Hematopoietic multipotent progenitor cell treated with erythropoietin and hydrocortisone succinate and interleukin-3 and kit ligand, for 15 days (in vitro differentiated cells): ENCODE measurements at regions not wholly inside any gene's neighbourhood (a gene's known extent, or its start where the extent isn't known, plus 50 kb on each side); places are given as distances from the start of the nearest gene placed in this dataset.

Experiments
- DNase-seq: peaks from one replicate; pipeline ENCODE4 v3.0.0-alpha.2; 2015; ENCODE audit warnings: low spot score

- DNase-seq: no peak
These were observed 215.1 kb upstream of the CNR1 start for GRCh38 chr6:88381289-88381642.

- no peak for DNase-seq
These were observed 214.6 kb upstream of the CNR1 start for GRCh38 chr6:88380618-88381288.

- no peak for DNase-seq
These were observed 213.9 kb upstream of the CNR1 start for GRCh38 chr6:88380083-88380482.

GRCh38 chr6:88378639-88379038 is 212.5 kb upstream of the CNR1 start:
- no peak for DNase-seq

- no peak for DNase-seq
These were observed 211.9 kb upstream of the CNR1 start for GRCh38 chr6:88377976-88378568.

DNA sequence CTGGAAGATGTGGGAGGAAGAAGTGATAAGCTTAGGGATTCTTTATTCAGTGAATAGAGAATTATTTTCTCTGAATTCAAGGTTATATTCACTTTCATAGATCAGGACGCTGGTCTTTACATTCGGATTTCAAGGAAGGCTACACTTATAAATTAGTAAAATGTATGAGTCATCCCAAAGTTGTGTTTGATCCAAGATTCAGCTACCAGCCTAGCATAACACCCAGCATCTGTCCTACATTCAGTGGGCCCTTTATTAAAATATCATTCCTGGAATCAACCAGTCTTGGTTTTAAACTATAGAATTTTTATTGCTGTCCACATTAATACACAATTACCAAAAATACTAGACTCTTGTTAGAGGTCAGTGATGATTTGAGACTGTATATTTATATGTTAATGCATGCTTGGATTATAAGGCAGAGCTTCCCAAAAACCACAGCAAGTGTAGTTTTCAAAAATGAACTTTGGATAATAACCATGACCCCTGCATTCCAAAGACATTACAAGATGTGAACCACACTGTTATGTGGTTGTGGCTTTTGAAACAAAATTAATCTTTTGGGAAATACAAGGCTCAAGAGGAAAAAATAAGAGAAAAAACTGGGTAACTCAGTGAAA is 210.7 kb upstream of the CNR1 start:
- no peak for DNase-seq

DNA sequence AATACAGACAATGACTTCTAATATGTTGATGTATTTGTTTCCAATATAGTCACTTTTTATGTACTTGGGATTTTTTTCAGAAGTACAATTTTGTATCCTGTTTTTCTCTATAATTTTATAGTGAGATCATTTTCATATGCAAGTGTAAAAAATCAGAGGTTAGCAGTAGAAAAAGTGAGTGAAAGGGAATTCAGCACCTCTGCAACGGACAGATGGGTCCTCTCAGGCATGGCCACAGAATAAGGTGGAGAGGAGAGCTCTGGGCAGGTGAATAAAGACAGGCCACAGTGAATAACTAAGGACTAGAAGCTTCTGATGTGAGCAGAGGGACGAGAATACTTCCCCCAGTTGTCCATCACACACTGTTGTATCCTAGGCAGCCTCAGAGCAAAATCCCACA is 210.1 kb upstream of the CNR1 start:
- DNase-seq: no peak

- no peak for DNase-seq
These were observed 208.4 kb upstream of the CNR1 start for GRCh38 chr6:88374553-88374952.

DNA sequence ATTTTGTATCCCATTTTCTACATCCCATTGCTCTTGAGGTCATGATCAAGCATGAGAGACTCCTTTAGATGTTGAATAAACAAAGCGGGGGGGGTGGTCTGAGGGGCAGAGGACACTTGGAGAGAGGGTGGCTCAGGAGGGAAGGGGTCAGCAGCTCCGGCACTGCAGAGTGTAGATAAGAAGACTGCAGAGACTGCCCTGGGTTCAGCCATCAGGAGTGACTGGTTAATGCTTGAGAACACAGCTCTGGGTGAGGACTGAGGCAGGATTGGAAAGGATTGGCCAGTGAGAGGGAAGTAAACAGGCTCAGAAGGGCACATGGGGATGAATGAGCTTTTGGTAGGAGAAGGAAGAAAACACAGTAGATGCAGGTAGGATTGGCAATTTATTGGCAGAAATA is 205.3 kb upstream of the CNR1 start:
- DNase-seq: no peak

DNA sequence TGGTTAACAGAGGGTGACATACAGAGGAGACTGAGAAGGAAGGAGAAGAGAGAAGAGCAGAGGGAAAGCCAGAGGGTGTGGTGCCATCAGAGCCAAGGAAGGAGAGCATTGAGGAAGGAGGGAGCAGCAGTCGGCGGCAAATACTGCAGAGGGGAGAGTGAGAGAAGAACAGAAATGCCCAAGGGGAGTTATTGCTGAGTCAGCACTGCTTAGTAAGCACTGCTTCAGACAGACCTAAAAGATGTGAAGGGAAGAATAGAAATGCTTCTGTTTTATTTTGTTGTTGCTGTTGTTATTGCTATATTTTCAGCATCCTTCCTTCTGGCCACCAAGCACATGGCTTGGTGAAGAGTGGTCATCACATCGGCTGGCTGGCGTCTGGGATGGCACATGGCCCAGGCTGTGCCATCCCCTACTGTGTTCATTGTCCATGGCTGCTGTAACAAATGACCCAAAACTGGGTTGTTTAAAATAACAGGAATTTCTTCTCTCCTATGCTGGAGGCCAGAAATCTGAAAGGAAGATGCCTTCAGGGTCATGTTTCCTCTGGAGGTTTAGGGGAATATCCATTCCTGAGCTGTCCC is 204.1 kb upstream of the CNR1 start:
- no peak for DNase-seq

DNA sequence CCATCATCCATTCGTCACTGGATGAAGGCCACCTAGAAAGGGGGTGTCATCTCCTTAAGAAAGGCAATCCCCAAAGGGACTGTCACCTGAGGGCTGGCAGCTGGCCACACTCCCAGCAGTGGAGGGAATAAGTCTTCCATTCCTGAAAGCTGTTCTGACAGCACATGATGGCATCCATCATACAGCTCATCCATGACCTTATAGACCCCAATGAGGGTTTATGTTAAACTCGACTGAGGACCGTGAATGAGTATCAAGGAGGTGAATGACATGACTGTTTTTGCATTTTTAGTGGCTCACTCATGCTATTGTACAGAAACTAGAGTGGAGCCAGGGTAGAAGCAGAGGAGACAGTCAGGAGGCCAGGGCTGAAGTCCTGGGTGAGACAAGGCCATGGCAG is 203.1 kb upstream of the CNR1 start:
- no peak for DNase-seq

- no peak for DNase-seq
These were observed 202.1 kb upstream of the CNR1 start for GRCh38 chr6:88368071-88368787.

- DNase-seq: no peak
These were observed 201.1 kb upstream of the CNR1 start for GRCh38 chr6:88367248-88367647.

DNA sequence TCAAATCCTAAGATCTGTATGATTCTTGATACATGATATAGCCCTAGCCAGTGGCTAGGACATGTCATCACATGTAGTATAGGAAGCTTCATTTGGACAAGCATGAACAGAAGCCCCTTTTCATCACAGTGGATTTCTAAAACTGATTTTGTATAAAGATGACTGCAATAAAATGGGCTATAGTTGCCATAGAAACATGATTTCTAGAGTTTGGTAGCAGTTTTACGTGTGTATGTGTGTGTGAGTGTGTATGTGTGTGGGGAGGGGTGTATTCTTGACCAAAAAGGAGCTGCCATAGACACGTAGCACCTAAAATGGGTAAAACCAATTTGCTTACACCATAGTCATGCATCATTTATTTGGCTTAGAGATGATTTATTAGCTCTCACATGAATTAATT is 200.5 kb upstream of the CNR1 start:
- no peak for DNase-seq

DNA sequence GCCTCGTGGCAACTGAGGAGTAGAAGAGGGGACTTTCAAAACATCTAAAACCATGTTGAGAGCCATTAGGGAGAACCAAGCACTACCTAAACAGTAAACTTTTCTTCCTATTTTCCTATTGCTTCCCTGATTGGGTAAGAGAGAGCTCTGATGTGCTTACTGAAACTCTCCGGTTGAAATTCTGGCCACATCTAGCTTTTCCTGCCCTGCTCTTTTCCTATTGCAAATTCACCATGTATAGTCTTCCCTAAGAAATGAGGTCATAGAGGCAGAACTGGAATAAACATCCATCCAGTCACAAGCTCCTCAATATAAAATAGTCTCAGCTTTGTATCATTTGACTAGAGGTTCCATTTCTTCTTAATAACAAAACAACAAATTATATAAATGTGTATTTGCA is 199.5 kb upstream of the CNR1 start:
- DNase-seq: no peak

GRCh38 chr6:88365230-88365629 is 199.1 kb upstream of the CNR1 start:
- DNase-seq: no peak

DNA sequence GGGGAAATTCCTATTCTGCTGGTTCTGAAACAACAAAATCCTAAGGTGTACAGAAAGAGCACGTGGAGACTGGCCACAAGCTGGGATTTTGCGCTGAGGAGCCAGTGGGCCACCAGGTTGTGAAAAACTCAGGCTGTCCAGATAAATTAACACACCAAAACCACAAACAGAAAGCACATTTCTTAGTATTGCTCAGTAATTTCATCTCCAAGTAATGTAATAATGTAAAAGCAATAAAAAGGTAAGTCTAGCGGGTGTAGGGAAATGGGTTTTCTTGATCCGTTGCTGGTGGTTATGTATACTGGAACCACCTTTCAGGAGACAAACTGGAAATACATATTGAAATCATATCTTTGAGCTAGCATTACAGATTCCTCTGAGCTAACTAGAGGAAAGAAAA is 195.6 kb upstream of the CNR1 start:
- DNase-seq: no peak

DNA sequence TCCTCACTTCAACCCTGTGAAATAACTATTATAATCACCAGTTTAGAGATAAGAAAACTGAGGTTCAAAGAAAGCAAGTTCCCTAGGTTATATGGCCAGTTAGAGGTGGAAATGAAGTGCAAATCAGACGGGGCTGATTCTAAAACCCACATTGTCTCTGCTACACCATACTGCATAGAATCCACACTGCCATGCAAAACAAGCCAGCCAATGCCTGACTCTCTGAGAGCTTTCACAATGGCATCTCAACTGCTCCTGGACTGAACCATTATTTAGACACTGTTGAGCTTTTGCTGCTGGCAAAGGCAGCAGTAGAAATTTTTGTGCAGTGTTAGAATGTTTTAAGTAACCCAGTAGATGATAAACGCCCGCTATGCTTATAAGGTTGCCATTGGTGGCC is 195.2 kb upstream of the CNR1 start:
- no peak for DNase-seq

DNA sequence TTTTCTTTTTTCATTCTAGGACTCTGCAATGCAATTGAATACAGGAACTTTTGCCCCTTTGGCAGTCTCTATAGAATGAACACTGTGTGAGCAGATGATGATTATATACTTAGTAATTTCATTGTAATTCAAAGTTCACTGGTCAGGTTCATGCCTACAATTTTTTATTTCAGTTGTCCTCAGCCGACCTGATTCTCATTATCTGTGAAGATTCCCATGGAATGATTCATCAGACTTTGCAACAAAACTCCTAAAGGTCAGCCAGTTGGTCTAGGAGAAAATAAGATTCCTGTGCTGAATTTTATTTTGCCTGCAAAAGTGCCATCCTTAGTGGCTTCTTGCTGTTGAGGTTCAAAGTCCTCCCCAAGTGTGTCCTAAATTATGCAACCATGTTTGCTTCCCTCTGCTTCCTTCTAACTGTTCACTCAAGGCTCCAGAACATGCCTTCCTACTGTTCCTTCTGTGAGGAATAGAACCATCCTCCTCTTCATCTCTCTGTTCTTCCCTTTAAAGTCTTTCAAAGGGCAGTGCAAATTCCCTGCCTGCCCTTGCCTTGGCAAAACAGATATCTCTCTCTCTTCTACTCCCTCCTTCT is 194.2 kb upstream of the CNR1 start:
- no peak for DNase-seq

GRCh38 chr6:88359530-88360202 is 193.5 kb upstream of the CNR1 start:
- DNase-seq: no peak

- DNase-seq: no peak
These were observed 192.7 kb upstream of the CNR1 start for GRCh38 chr6:88358846-88359245.

GRCh38 chr6:88349511-88349910 is 183.4 kb upstream of the CNR1 start:
- no peak for DNase-seq
